ENCODE measurements at regions not wholly inside any gene's neighbourhood (a gene's known extent, or its start where the extent isn't known, plus 50 kb on each side); places are given as distances from the start of the nearest gene placed in this dataset.

- no peak for TF ChIP-seq CTCF (tag by site-specific recombination; IDR thresholded peaks at IDR 0.05)
- TF ChIP-seq ZNF585B (tag by site-specific recombination; IDR thresholded peaks at IDR 0.05) = no peak
- TF ChIP-seq, protein P1, sequence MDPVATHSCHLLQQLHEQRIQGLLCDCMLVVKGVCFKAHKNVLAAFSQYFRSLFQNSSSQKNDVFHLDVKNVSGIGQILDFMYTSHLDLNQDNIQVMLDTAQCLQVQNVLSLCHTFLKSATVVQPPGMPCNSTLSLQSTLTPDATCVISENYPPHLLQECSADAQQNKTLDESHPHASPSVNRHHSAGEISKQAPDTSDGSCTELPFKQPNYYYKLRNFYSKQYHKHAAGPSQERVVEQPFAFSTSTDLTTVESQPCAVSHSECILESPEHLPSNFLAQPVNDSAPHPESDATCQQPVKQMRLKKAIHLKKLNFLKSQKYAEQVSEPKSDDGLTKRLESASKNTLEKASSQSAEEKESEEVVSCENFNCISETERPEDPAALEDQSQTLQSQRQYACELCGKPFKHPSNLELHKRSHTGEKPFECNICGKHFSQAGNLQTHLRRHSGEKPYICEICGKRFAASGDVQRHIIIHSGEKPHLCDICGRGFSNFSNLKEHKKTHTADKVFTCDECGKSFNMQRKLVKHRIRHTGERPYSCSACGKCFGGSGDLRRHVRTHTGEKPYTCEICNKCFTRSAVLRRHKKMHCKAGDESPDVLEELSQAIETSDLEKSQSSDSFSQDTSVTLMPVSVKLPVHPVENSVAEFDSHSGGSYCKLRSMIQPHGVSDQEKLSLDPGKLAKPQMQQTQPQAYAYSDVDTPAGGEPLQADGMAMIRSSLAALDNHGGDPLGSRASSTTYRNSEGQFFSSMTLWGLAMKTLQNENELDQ (tag by site-specific recombination; IDR thresholded peaks at IDR 0.05; ENCODE audit: low read depth) = no peak
- no peak for TF ChIP-seq PATZ1 (tag by site-specific recombination; IDR thresholded peaks at IDR 0.05)
- TF ChIP-seq, protein P2, sequence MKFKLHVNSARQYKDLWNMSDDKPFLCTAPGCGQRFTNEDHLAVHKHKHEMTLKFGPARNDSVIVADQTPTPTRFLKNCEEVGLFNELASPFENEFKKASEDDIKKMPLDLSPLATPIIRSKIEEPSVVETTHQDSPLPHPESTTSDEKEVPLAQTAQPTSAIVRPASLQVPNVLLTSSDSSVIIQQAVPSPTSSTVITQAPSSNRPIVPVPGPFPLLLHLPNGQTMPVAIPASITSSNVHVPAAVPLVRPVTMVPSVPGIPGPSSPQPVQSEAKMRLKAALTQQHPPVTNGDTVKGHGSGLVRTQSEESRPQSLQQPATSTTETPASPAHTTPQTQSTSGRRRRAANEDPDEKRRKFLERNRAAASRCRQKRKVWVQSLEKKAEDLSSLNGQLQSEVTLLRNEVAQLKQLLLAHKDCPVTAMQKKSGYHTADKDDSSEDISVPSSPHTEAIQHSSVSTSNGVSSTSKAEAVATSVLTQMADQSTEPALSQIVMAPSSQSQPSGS (tag by site-specific recombination; IDR thresholded peaks at IDR 0.05; ENCODE audit: low read depth) = no peak
- TF ChIP-seq ZNF140 (tag by site-specific recombination; IDR thresholded peaks at IDR 0.05) = no peak
- TF ChIP-seq YY1 (tag by site-specific recombination; IDR thresholded peaks at IDR 0.05) = no peak
- TF ChIP-seq ZBTB1 (tag by site-specific recombination; IDR thresholded peaks at IDR 0.05) = no peak
- TF ChIP-seq GFI1B (tag by site-specific recombination; IDR thresholded peaks at IDR 0.05) = no peak
- no peak for TF ChIP-seq ZNF785 (tag by site-specific recombination; IDR thresholded peaks at IDR 0.05)
- no peak for TF ChIP-seq HOXC10 (CRISPR knock-in tag; IDR thresholded peaks at IDR 0.05)
Measured at GRCh38 chr5:141793403-141793802, 84.8 kb downstream of the PCDH1 start.
